PC-3 (cell line): ENCODE measurements at regions not wholly inside any gene's neighbourhood (a gene's known extent, or its start where the extent isn't known, plus 50 kb on each side); places are given as distances from the start of the nearest gene placed in this dataset.

Source experiments
- EZH2 ChIP-seq: fragments of 300-600 bp; sonication (generic); IDR thresholded peaks from one replicate; pipeline ENCODE4 v1.6.1; 2017; ENCODE audit warnings: antibody characterized with exemption, mild to moderate bottlenecking, low read length; ENCODE audit not compliant: unreplicated experiment
- TF ChIP-seq, protein P1 (sequence below): fragments of 300-600 bp; sonication (generic); conservative IDR thresholded peaks from 2 replicates; pipeline ENCODE4 v1.5.1; 2017; ENCODE audit warnings: antibody characterized with exemption, low read depth, mild to moderate bottlenecking, low read length

DNA sequence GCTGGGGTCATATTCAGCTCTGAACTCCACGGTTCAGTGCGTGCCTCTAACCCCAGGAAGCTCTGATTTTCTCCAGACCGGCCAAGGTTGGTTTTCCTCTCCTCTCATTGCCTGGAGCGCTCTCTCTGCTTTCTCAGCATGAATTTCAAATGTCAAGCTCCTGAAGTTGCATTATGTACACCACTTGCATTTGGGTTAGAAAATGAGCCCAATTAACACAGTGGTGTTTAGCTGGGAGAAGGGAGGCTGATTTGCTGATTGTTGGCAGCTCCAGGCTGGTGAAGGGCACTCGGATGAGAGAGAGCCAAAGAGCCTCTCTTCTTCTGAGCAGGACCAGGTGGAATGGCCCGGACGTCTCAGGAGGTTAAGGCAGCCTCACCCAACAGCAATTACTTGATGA, 570.9 kb downstream of the VRK1 start:
- TF ChIP-seq, protein P1, sequence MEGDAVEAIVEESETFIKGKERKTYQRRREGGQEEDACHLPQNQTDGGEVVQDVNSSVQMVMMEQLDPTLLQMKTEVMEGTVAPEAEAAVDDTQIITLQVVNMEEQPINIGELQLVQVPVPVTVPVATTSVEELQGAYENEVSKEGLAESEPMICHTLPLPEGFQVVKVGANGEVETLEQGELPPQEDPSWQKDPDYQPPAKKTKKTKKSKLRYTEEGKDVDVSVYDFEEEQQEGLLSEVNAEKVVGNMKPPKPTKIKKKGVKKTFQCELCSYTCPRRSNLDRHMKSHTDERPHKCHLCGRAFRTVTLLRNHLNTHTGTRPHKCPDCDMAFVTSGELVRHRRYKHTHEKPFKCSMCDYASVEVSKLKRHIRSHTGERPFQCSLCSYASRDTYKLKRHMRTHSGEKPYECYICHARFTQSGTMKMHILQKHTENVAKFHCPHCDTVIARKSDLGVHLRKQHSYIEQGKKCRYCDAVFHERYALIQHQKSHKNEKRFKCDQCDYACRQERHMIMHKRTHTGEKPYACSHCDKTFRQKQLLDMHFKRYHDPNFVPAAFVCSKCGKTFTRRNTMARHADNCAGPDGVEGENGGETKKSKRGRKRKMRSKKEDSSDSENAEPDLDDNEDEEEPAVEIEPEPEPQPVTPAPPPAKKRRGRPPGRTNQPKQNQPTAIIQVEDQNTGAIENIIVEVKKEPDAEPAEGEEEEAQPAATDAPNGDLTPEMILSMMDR: no peak
- TF ChIP-seq EZH2: no peak
